ENCODE measurements at regions not wholly inside any gene's neighbourhood (a gene's known extent, or its start where the extent isn't known, plus 50 kb on each side); places are given as distances from the start of the nearest gene placed in this dataset.

DNA sequence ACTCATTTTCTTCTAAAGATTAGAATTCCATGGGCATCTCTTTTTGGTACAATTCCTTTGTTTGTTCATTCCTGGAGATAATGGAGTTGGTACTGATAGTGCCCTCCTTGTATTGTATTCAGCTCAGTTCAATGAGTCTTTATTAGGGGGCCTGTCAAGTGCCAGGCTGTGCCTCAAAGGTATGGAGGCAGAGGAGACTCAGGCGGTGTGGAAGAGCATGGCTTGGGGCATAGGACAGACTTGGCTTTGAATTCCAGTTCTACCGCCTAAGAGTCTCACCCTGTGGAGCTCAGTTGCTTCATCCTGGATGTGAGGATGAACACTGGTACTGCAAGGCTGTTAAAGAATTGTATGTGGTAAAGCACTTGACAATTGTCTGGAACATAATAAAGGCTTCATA, 196.6 kb upstream of the IL12A start:
- no peak for ATAC-seq
- TF ChIP-seq ARNTL (CRISPR knock-in tag; IDR thresholded peaks at IDR 0.05; ENCODE audit: borderline replicate concordance, low read depth) (no peak), ZNF70 (CRISPR knock-in tag; IDR thresholded peaks at IDR 0.05) (no peak), ESRRG (CRISPR knock-in tag; IDR thresholded peaks at IDR 0.05) (no peak), ZNF8 (CRISPR knock-in tag; IDR thresholded peaks at IDR 0.05) (no peak), RARB (CRISPR knock-in tag; IDR thresholded peaks at IDR 0.05) (no peak)
- TF ChIP-seq, protein P1, sequence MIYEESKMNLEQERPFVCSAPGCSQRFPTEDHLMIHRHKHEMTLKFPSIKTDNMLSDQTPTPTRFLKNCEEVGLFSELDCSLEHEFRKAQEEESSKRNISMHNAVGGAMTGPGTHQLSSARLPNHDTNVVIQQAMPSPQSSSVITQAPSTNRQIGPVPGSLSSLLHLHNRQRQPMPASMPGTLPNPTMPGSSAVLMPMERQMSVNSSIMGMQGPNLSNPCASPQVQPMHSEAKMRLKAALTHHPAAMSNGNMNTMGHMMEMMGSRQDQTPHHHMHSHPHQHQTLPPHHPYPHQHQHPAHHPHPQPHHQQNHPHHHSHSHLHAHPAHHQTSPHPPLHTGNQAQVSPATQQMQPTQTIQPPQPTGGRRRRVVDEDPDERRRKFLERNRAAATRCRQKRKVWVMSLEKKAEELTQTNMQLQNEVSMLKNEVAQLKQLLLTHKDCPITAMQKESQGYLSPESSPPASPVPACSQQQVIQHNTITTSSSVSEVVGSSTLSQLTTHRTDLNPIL (CRISPR knock-in tag; IDR thresholded peaks at IDR 0.05; ENCODE audit: low read depth), result no peak
- TF ChIP-seq, protein P2, sequence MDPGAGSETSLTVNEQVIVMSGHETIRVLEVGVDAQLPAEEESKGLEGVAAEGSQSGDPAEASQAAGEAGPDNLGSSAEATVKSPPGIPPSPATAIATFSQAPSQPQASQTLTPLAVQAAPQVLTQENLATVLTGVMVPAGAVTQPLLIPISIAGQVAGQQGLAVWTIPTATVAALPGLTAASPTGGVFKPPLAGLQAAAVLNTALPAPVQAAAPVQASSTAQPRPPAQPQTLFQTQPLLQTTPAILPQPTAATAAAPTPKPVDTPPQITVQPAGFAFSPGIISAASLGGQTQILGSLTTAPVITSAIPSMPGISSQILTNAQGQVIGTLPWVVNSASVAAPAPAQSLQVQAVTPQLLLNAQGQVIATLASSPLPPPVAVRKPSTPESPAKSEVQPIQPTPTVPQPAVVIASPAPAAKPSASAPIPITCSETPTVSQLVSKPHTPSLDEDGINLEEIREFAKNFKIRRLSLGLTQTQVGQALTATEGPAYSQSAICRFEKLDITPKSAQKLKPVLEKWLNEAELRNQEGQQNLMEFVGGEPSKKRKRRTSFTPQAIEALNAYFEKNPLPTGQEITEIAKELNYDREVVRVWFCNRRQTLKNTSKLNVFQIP (CRISPR knock-in tag; IDR thresholded peaks at IDR 0.05; ENCODE audit: borderline replicate concordance, low read depth), result no peak

DNA sequence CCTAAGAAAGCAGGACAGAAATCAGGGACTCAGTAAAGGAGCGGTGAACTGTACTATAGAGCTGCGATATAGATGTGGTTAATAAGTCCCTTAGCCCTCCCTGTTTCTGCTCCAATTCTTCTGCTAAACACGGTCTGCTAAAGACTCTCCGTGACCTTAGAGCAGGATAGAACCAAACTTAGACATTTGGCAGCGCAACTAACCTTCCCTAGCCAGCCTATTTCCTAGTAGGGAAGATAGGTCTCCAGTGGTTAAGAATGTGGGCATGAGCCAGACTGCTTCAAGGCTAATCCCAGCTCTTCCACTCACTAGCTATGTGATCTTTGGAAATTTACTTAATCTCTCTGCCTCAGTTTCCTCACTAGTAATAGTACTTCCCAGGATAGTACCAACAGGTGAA, 193.6 kb upstream of the IL12A start:
- ATAC-seq, result no peak
- no peak for TF ChIP-seq GLIS3 (CRISPR knock-in tag; IDR thresholded peaks at IDR 0.05)

DNA sequence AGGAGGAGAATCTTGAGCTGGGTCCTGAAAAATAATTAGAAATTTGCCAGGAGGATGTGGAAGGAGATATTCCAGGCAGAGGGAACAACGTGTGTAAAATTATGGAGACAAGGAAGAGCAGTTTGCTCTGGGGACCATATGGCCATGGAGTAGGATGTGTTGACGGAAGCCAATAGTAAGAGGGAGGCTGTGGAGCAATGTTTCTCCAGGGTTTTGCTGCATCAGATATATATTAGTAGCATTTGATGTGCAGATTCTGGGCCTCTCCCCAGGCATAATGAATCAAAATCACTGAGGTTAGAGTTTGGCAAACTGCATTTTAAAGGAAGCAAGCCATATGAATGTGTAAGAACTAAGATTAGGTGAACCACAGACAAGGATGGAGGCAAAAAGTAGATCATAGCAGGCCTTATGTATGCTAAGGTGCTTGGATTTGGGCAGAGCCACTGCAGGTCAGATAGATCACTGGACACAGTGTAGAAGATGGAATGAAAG, 192.9 kb upstream of the IL12A start:
- no peak for ATAC-seq
- no peak for TF ChIP-seq ZNF70 (CRISPR knock-in tag; IDR thresholded peaks at IDR 0.05)

DNA sequence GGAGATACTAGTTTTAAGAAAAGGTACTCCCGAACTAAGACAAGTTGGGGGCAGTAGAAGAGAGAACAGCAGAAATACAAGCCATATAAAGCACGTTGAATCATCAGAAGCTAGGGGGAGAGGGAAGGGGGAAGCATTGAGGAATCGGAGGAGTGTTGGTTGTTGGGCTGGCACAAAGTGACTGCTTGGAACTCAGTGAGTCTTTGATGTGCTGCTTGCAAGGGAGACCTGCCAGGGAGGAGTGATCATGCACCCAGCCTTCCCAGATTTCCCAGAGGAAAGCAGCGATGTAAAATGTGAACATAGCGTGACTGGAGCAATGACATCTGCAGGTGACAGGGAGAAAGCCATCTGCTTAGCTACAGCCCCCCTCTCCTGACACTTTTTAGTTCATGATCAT, 192.4 kb upstream of the IL12A start:
- TF ChIP-seq ZFP3 (CRISPR knock-in tag; IDR thresholded peaks at IDR 0.05) (no peak), ZFP30 (CRISPR knock-in tag; IDR thresholded peaks at IDR 0.05) (no peak), TCF4 (CRISPR knock-in tag; IDR thresholded peaks at IDR 0.05; ENCODE audit: borderline replicate concordance) (no peak), GLIS3 (CRISPR knock-in tag; IDR thresholded peaks at IDR 0.05) (no peak), PPARA (CRISPR knock-in tag; IDR thresholded peaks at IDR 0.05; ENCODE audit: borderline replicate concordance) (no peak), ESRRG (CRISPR knock-in tag; IDR thresholded peaks at IDR 0.05) (no peak), ZNF8 (CRISPR knock-in tag; IDR thresholded peaks at IDR 0.05) (no peak), ZNF70 (CRISPR knock-in tag; IDR thresholded peaks at IDR 0.05) (no peak), RARB (CRISPR knock-in tag; IDR thresholded peaks at IDR 0.05) (no peak), OSR1 (CRISPR knock-in tag; IDR thresholded peaks at IDR 0.05) (no peak), ZC3H10 (CRISPR knock-in tag; IDR thresholded peaks at IDR 0.05) (no peak), BACH2 (CRISPR knock-in tag; IDR thresholded peaks at IDR 0.05; ENCODE audit: borderline replicate concordance) (no peak), ISL1 (CRISPR knock-in tag; IDR thresholded peaks at IDR 0.05) (no peak), TOX (CRISPR knock-in tag; IDR thresholded peaks at IDR 0.05; ENCODE audit: borderline replicate concordance) (no peak), CSDC2 (CRISPR knock-in tag; IDR thresholded peaks at IDR 0.05) (no peak)
- TF ChIP-seq, protein P3, sequence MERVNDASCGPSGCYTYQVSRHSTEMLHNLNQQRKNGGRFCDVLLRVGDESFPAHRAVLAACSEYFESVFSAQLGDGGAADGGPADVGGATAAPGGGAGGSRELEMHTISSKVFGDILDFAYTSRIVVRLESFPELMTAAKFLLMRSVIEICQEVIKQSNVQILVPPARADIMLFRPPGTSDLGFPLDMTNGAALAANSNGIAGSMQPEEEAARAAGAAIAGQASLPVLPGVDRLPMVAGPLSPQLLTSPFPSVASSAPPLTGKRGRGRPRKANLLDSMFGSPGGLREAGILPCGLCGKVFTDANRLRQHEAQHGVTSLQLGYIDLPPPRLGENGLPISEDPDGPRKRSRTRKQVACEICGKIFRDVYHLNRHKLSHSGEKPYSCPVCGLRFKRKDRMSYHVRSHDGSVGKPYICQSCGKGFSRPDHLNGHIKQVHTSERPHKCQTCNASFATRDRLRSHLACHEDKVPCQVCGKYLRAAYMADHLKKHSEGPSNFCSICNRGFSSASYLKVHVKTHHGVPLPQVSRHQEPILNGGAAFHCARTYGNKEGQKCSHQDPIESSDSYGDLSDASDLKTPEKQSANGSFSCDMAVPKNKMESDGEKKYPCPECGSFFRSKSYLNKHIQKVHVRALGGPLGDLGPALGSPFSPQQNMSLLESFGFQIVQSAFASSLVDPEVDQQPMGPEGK (CRISPR knock-in tag; IDR thresholded peaks at IDR 0.05; ENCODE audit: borderline replicate concordance), result no peak
- TF ChIP-seq, protein P2 (CRISPR knock-in tag; IDR thresholded peaks at IDR 0.05; ENCODE audit: borderline replicate concordance, low read depth), result no peak
- TF ChIP-seq, protein P4, sequence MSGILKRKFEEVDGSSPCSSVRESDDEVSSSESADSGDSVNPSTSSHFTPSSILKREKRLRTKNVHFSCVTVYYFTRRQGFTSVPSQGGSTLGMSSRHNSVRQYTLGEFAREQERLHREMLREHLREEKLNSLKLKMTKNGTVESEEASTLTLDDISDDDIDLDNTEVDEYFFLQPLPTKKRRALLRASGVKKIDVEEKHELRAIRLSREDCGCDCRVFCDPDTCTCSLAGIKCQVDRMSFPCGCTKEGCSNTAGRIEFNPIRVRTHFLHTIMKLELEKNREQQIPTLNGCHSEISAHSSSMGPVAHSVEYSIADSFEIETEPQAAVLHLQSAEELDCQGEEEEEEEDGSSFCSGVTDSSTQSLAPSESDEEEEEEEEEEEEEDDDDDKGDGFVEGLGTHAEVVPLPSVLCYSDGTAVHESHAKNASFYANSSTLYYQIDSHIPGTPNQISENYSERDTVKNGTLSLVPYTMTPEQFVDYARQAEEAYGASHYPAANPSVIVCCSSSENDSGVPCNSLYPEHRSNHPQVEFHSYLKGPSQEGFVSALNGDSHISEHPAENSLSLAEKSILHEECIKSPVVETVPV (CRISPR knock-in tag; IDR thresholded peaks at IDR 0.05), result no peak
- TF ChIP-seq, protein P1 (CRISPR knock-in tag; IDR thresholded peaks at IDR 0.05; ENCODE audit: low read depth), result no peak
- TF ChIP-seq, protein P5, sequence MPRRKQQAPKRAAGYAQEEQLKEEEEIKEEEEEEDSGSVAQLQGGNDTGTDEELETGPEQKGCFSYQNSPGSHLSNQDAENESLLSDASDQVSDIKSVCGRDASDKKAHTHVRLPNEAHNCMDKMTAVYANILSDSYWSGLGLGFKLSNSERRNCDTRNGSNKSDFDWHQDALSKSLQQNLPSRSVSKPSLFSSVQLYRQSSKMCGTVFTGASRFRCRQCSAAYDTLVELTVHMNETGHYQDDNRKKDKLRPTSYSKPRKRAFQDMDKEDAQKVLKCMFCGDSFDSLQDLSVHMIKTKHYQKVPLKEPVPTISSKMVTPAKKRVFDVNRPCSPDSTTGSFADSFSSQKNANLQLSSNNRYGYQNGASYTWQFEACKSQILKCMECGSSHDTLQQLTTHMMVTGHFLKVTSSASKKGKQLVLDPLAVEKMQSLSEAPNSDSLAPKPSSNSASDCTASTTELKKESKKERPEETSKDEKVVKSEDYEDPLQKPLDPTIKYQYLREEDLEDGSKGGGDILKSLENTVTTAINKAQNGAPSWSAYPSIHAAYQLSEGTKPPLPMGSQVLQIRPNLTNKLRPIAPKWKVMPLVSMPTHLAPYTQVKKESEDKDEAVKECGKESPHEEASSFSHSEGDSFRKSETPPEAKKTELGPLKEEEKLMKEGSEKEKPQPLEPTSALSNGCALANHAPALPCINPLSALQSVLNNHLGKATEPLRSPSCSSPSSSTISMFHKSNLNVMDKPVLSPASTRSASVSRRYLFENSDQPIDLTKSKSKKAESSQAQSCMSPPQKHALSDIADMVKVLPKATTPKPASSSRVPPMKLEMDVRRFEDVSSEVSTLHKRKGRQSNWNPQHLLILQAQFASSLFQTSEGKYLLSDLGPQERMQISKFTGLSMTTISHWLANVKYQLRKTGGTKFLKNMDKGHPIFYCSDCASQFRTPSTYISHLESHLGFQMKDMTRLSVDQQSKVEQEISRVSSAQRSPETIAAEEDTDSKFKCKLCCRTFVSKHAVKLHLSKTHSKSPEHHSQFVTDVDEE (CRISPR knock-in tag; IDR thresholded peaks at IDR 0.05), result no peak
- ATAC-seq, result no peak

Measured in SK-N-SH treated with all-trans-retinoic acid at 6 μM for 48 hours (cell line).